Liver (tissue), 8 donors: ENCODE measurements at regions not wholly inside any gene's neighbourhood (a gene's known extent, or its start where the extent isn't known, plus 50 kb on each side); places are given as distances from the start of the nearest gene placed in this dataset. TPM values are rescaled to one million over a fixed set of nuclear protein-coding genes. Genes with fewer than 3 reads are reported as not detected.

Source experiments
- DNase-seq: peaks from one replicate; pipeline ENCODE4 v3.0.0-alpha.2; 2017; ENCODE audit warnings: low spot score
- H3K27ac ChIP-seq, 2 donors: one replicate each; pipeline ENCODE4 v1.7.0; 2013; ENCODE audit warnings: inconsistent platforms in 2 of 2, low read length in 2 of 2, control low read depth in 1 of 2, low read depth in 1 of 2, mild to moderate bottlenecking in 1 of 2
- H3K27me3 ChIP-seq, 4 donors: one replicate each; pipeline versions ENCODE4 v1.6.1 to v1.7.0; 2013; ENCODE audit warnings: low read length in 3 of 4, inconsistent platforms in 1 of 4, mild to moderate bottlenecking in 1 of 4, moderate library complexity in 1 of 4; ENCODE audit not compliant: control insufficient read depth in 4 of 4, insufficient read depth in 4 of 4
- H3K36me3 ChIP-seq, 4 donors: one replicate each; pipeline versions ENCODE4 v1.6.1 to v1.7.0; 2013; ENCODE audit warnings: low read length in 3 of 4, mild to moderate bottlenecking in 3 of 4, low read depth in 1 of 4, moderate library complexity in 1 of 4; ENCODE audit not compliant: control insufficient read depth in 4 of 4, insufficient read depth in 3 of 4
- H3K4me1 ChIP-seq, 4 donors: one replicate each; pipeline versions ENCODE4 v1.6.1 to v1.7.0; 2013; ENCODE audit warnings: low read length in 3 of 4, mild to moderate bottlenecking in 3 of 4, moderate library complexity in 1 of 4; ENCODE audit not compliant: control insufficient read depth in 4 of 4, insufficient read depth in 4 of 4
- H3K4me3 ChIP-seq, 3 donors: one replicate each; pipeline versions ENCODE4 v1.6.1 to v1.7.0; 2013; ENCODE audit warnings: low read length in 3 of 3, control low read depth in 1 of 3, low read depth in 1 of 3, mild to moderate bottlenecking in 1 of 3
- H3K9ac ChIP-seq, 2 donors: one replicate each; pipeline ENCODE4 v1.7.0; 2013; ENCODE audit warnings: low read length in 2 of 2, mild to moderate bottlenecking in 2 of 2, moderate library complexity in 2 of 2, control low read depth in 1 of 2, low read depth in 1 of 2
- H3K9me3 ChIP-seq, 4 donors: one replicate each; pipeline versions ENCODE4 v1.6.1 to v1.7.0; 2013; ENCODE audit warnings: low read length in 3 of 4; ENCODE audit not compliant: control insufficient read depth in 4 of 4
- EGR1 ChIP-seq, 2 donors: IDR thresholded peaks; 2 replicates each; pipeline ENCODE4 v1.6.1; 2016 to 2018; ENCODE audit warnings: antibody characterized with exemption in 2 of 2, low read depth in 2 of 2
- FOXA1 ChIP-seq: IDR thresholded peaks from 2 replicates; pipeline ENCODE4 v1.6.1; 2016; ENCODE audit warnings: antibody characterized with exemption
- FOXA2 ChIP-seq: IDR thresholded peaks from 2 replicates; pipeline ENCODE4 v1.6.1; 2016; ENCODE audit warnings: antibody characterized with exemption
- HNF4A ChIP-seq, 2 donors: conservative IDR thresholded peaks; 2 replicates each; pipeline ENCODE4 v1.6.1; 2016; ENCODE audit warnings: antibody characterized with exemption in 2 of 2, mild to moderate bottlenecking in 2 of 2
- HNF4G ChIP-seq: IDR thresholded peaks from 2 replicates; pipeline ENCODE4 v1.6.1; 2016; ENCODE audit warnings: antibody characterized with exemption
- JUND ChIP-seq, 2 donors: IDR thresholded peaks; 2 replicates each; pipeline ENCODE4 v1.6.1; 2016; ENCODE audit warnings: antibody characterized with exemption in 2 of 2
- NR2F2 ChIP-seq: IDR thresholded peaks from 2 replicates; pipeline ENCODE4 v1.6.1; 2016; ENCODE audit warnings: antibody characterized with exemption
- RAD21 ChIP-seq, 2 donors: IDR thresholded peaks; 2 replicates each; pipeline ENCODE4 v1.6.1; 2016; ENCODE audit warnings: antibody characterized with exemption in 2 of 2, mild to moderate bottlenecking in 2 of 2
- RXRA ChIP-seq, 2 donors: IDR thresholded peaks; 2 replicates each; pipeline ENCODE4 v1.6.1; 2017 to 2018; ENCODE audit warnings: antibody characterized with exemption in 2 of 2, mild to moderate bottlenecking in 1 of 2
- SP1 ChIP-seq: IDR thresholded peaks from 2 replicates; pipeline ENCODE4 v1.6.1; 2018; ENCODE audit warnings: antibody characterized with exemption, mild to moderate bottlenecking
- TAF1 ChIP-seq: conservative IDR thresholded peaks from 2 replicates; pipeline ENCODE4 v1.6.1; 2016; ENCODE audit warnings: antibody characterized with exemption, mild to moderate bottlenecking
- WGBS: extraction: QIAGEN DNeasy Blood & Tissue Kit; methylation state at CpG from one replicate; pipeline ENCODE4 v1.1.7; 2013; 5-methylcytosine and 5-hydroxymethylcytosine counted together
- small RNA-seq: library from RNA; depleted of rRNA; stranded (forward); fragments of <200 nt; gene quantifications from one replicate; pipeline ENCODE3, GENCODE V24; 2014
- TF ChIP-seq, protein P1 (sequence below): IDR thresholded peaks from 2 replicates; pipeline ENCODE4 v1.6.1; 2016; ENCODE audit warnings: antibody characterized with exemption
- TF ChIP-seq, protein P2 (sequence below): IDR thresholded peaks from 2 replicates; pipeline ENCODE4 v1.6.1; 2016; ENCODE audit warnings: antibody characterized with exemption
- donor health status: healthy.
- donor health status: healthy.
- donor health status: healthy.
- donor health status: healthy.

DNA sequence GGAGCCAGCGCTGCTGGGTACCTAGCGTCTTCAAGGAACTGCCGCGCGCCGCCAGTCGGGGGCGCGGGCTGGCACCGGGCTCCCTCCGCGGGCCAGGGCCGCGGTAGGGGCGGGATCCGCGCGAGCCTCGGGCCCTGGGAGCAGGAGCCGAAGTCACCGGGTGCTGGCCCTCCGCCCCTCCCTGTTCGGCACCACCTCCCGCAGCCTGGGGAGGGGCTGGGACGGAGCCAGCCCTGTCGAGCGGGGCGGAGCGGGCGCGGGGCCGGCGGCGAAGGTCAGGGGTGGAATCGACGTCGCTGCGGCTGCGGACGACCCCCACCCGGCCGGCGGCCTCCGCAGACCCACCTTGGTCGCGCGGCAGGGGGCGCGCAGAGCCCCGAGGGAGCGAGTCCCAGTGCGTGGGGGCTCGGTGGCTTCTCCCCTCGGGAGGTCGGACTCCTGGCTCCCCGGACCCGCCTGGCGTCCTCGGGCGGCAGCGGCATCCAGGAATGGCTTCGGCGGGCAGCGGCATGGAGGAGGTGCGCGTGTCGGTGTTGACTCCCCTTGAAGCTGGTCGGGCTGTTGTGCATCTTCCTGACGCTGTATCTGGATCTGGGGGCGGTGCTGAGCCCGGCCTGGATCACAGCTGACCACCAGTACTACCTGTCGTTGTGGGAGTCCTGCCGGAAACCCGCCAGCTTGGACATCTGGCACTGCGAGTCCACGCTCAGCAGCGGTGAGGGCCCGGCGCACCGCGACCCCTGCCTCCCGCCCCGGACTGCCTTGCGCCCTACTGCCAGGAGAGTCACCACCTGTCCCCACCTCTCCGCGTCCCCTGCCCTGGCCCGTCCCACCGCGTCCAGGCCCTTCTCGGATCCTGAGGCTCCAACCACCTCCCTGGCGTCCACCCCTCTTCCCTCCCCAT is 50.5 kb upstream of the FAM47C start:
- Histone ChIP-seq H3K27me3 (no peaks in the 10 kb centered on the region), H3K9ac (peak overlapping the region in 1 of 2 donors; percentile 47), H3K27ac (peak overlapping the region; percentile 77 to 79), H3K4me3 (peak overlapping the region; percentile 64 to 79 (median 65)), H3K9me3 (no peaks in the 10 kb centered on the region), H3K4me1 (peaks cover 0 to 8% (median 5%) of the 10 kb centered on the region in 4 donors), H3K36me3 (no peaks in the 10 kb centered on the region)
- TF ChIP-seq SP1 (no peak), JUND (IDR thresholded peaks at IDR 0.05) (no peak), TAF1 (no peak), FOXA2 (no peak), EGR1 (IDR thresholded peaks at IDR 0.05; ENCODE audit: low read depth in 2 of 2) (no peak), FOXA1 (no peak), RAD21 (IDR thresholded peaks at IDR 0.05) (no peak), HNF4A (conservative IDR thresholded peaks at IDR 0.05) (no peak), RXRA (IDR thresholded peaks at IDR 0.05) (no peak), NR2F2 (no peak), HNF4G (no peak)
- TF ChIP-seq, protein P1, sequence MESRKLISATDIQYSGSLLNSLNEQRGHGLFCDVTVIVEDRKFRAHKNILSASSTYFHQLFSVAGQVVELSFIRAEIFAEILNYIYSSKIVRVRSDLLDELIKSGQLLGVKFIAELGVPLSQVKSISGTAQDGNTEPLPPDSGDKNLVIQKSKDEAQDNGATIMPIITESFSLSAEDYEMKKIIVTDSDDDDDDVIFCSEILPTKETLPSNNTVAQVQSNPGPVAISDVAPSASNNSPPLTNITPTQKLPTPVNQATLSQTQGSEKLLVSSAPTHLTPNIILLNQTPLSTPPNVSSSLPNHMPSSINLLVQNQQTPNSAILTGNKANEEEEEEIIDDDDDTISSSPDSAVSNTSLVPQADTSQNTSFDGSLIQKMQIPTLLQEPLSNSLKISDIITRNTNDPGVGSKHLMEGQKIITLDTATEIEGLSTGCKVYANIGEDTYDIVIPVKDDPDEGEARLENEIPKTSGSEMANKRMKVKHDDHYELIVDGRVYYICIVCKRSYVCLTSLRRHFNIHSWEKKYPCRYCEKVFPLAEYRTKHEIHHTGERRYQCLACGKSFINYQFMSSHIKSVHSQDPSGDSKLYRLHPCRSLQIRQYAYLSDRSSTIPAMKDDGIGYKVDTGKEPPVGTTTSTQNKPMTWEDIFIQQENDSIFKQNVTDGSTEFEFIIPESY, result no peak
- TF ChIP-seq, protein P2, sequence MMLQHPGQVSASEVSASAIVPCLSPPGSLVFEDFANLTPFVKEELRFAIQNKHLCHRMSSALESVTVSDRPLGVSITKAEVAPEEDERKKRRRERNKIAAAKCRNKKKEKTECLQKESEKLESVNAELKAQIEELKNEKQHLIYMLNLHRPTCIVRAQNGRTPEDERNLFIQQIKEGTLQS, result no peak
- WGBS, result 2% methylated on average over 91 of the region's 91 CpGs
- DNase-seq, result peak; percentile 34

Small RNAs in the stretch of these regions (small RNA-seq; reads per million reads assigned to genes)
- not detected for gene BX842568.4
